Activated T-cell treated with anti-CD3 and anti-CD28 coated beads for 24 hours (primary cell): ENCODE measurements at regions not wholly inside any gene's neighbourhood (a gene's known extent, or its start where the extent isn't known, plus 50 kb on each side); places are given as distances from the start of the nearest gene placed in this dataset.
"Not testable (repeated sequence)": the region's sequence is repeated elsewhere in the genome, so short reads cannot be mapped to it uniquely, and the experiment has no call there.

ENCODE experiments used
- DNase-seq: peaks from one replicate; pipeline ENCODE4 v3.0.0-alpha.2; 2020; ENCODE audit warnings: low read depth

DNA sequence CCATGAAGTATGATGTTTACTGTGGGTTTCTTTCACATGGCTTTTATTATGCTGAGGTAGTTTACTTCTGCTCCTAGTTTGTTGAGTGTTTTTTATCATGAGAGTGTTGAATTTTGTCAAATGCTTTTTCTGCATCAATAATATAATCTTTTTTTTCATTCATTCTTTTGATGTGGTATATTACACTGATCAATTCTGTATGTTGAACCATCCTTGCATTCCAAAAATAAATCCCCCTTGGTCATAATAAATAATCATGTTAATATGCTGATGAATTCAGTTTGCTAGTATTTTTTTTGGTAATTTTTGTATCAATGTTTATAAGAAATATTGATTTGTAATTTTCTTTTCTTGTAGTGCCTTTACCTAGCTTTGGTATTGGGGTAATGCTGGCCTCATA, 97.9 kb upstream of the ZNF648 start:
- DNase-seq = no peak

GRCh38 chr1:182157187-182157586, 95.7 kb upstream of the ZNF648 start:
- DNase-seq = no peak

- not testable (repeated sequence) for DNase-seq
These were observed 92.9 kb upstream of the ZNF648 start for GRCh38 chr1:182154425-182154824.

DNA sequence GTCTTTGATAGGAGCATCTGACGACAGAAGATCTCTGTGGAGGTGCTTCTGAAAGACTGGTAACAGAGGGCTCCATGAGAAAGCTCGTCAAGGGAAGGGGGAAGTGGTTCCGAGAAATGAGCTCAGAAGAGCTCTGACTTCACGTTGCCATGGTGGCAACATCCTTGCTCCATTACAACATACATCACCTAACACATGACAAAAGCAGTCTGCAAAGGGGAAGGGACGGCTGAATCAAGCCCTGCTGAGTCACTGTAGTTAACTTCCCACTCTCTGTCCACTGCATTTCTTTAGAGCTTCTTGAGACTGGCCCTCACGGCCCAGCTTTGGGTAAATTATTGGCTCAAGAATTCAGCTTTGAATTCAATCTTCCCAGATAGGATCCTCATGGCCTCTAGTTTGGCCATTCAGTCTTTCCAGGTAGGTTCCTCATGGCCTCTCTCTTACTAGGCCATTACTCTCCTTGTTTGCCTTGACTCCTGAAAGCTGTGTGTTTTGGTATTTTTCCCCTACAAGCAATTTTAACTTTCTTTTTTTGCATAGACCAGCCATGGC, 88.0 kb upstream of the ZNF648 start:
- DNase-seq = no peak

DNA sequence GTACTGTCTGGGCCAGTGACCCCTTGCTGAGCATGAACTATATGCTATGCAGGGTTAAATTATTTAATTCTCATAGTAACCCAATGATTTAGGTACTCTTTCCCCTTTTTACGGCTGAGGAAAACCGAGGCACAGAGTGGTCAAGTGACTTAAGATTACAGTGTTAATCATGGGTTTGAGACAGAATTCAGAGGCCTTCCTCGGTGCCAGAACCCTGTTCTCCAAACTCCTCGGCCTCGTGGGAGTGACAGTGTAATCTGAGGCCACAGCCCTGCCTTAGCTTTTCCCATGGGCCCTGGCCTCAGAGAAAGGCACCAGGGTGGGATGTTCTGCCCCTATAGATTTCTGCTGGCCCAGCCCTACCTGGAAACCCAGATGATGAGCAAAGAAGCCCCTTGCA, 86.4 kb upstream of the ZNF648 start:
- no peak for DNase-seq

GRCh38 chr1:182147136-182147820, 85.8 kb upstream of the ZNF648 start:
- no peak for DNase-seq

DNA sequence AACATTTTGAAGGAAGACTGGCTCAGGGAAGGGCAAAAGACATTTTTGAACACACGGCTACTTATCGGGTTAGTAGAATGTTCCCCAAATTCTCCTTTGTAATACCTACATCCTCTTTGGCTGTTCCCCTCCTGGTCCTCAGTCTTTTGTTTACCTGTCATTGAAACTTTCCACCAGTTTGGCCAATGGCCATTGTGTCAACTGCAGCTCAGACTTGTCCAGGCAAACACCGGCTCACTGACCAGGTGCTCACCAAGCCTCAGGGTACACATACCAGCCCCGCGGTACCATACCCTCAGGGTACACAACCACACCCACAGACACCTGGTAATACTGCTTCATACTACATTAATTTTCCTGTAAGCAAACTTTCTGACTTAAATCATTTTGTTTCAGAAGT, 84.8 kb upstream of the ZNF648 start:
- DNase-seq = no peak

- no peak for DNase-seq
These were observed 83.9 kb upstream of the ZNF648 start for GRCh38 chr1:182145441-182145840.

GRCh38 chr1:182144646-182145030, 83.1 kb upstream of the ZNF648 start:
- DNase-seq = no peak

DNA sequence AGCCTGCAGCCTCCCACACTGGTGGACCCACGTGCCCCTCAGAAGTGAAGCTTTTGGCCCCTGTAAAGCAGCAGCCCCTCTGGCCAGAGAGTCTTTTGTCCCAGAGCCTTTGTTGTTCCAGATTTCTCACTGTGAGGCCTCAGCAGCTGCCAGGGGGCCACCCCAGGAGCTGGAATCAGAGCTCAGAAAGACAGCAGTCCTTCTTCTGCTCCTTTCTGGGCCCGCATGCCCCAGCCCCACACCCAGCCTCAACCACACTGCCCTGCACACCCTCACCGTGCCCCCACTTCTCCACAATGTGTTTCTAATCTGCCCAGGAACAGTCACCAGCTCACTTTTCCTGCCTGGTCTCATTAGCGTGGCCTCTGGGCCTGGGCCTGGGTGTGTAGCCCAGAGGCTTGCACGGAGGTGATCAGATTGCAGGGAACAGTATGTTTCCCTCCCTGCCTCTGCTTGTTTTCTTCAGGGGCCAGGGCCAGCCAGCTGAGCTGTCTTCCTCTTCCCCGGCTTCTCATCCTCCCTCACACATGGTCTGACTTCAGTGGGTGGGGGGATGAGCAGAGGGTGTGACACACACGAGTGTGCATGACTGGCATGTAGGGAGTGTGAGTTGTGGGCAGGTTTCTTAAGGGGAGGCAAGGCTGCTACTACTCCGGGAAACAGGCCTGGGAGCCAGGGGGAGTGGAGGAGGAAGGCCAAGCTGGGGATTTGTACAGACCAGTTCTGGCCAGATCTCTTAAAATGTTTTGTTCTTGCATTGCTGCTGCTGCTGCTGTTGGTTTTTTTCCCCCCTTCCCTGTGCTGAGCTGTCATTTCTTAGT, 82.5 kb upstream of the ZNF648 start:
- no peak for DNase-seq

DNA sequence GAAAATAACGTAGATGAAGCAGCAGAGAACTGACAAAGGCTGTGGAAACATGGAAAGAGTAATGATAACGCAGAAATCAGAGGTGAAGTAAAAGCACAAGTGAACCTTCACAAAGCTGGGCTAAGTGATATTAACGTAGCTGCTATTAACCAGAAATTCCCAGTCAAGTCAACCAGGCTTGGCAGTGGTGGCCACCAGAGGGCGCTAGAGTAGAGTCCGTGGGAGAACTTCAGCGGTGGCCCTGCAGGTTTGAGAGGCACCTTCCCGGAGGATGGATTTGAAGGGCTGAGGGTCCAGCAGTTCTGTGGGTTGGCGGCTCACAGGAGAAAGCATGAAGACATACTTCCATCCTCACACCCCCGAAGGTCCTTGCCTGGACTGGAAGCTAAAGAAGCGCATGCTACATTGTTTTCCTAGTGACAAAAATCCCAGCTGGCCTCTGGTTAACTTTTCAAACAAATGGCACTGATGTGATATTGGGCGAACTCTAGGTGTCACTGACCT, 81.7 kb upstream of the ZNF648 start:
- peak; percentile 79 for DNase-seq

- no peak for DNase-seq
These were observed 81.1 kb upstream of the ZNF648 start for GRCh38 chr1:182142621-182143020.

DNA sequence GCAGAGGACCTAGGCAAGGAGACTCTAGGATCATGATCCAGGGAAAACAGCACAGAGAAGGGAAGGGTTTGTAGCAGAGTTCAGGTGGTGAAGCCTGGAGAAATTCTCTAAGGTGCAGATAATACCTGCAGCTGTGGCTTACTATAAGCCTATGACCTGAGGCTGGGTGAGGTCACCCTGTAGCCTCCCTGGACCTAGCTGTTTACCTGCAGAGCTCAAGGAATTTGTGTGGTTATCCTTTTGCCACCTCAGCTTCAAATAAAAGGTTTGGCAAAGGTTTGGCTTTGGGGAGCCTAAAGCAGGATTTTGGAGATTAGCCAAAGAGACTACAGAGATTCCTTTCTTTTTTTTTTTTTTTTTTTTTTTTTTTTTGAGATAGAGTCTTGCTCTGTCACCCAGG, 79.5 kb upstream of the ZNF648 start:
- DNase-seq = no peak

DNA sequence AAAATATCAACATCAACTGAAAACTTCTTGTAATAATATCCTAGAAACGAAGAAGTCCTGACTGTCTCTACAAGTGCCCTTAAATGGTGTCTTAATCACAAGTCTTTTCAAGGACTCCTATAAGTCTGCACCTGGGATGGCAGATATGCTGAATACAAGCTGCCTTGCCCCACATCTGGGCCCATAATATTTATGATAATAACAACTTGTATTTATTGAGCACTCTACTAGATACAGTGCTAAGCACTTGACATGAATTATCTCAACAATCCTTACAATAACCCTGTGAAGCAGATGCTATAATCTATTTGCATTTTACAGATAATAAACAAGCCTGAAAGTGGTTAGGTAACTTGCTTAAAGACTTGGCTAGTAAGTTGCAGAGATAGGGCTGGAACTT, 78.0 kb upstream of the ZNF648 start:
- no peak for DNase-seq

GRCh38 chr1:182137546-182137945, 76.0 kb upstream of the ZNF648 start:
- no peak for DNase-seq

DNA sequence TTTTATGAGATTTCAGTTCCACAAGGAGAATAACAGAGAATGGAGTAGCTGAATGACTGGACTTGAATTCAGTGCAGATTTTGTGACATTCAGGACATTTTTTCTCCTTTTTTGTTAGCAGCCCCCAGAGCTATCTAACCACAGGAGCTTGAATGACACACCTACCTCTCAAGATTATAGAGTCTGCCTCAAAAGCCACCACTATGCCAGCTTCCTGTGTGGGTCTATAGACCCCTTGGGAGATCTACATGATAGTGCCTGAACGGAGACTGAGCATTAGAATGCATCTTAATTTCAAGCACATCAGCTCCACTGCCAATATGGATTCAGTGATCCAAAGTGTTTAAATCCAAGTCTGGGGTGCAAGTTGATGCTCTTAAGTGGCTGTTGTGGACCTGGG, 74.4 kb upstream of the ZNF648 start:
- no peak for DNase-seq

- no peak for DNase-seq
These were observed 72.7 kb upstream of the ZNF648 start for GRCh38 chr1:182134257-182134656.

GRCh38 chr1:182133181-182133580, 71.7 kb upstream of the ZNF648 start:
- no peak for DNase-seq

DNA sequence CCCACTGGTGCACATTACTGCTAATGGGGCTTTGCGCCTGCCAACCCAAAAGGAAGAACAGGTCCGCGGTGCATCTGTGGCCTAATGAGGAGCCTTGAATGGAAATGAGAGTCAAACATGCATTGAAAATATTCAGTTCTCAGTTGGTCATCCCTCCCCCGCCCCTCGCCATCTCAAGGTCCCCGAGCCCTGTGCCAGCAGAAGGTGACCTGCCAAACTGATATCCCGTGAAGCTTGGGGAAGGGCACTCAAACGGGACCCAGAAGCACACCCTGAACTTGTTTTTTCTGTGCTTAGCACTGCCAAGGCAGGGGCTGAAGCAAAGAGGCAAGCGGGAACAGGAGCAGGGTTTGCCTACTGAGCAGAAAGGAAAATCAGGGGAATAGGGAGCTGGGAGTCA, 67.9 kb upstream of the ZNF648 start:
- DNase-seq = no peak

DNA sequence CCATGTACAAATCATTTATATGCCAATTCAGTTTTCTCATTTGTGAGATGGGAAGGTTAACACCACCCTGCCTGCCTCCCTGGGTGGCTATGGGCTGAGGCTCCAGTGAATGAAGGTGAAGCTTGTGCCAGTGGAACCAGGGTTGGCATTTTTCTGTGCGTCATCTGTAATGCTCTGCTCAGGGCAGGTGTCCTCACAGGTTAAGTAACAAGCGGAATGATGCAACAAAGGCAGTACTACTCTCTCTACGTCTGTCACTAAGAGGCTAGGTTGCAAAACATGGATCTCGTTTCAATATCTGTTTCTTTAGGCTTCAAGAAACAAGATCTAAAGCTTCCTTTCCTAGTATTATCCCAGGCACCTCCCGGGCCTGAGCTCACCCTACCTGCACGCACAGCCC, 67.0 kb upstream of the ZNF648 start:
- DNase-seq = no peak

DNA sequence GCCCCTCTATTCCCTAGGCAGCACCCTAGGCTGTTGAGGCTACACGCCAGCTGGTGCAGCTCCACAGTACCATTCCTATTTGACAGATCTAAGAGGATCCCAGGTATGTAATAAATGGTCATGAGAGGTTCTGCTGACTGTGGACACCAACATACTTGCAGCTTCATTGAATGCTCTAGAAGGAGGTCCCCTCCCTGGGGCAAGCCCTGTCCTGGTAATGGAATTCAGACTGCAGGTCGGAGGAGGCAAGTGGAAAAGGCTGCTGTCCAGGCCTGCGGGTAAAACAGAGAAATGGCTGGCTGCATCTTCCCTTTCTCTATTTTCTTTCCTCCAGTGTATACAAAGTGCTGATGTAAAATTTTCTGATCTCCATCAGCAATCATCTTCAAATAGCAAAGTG, 66.1 kb upstream of the ZNF648 start:
- no peak for DNase-seq

GRCh38 chr1:182126272-182126800, 64.8 kb upstream of the ZNF648 start:
- no peak for DNase-seq

DNA sequence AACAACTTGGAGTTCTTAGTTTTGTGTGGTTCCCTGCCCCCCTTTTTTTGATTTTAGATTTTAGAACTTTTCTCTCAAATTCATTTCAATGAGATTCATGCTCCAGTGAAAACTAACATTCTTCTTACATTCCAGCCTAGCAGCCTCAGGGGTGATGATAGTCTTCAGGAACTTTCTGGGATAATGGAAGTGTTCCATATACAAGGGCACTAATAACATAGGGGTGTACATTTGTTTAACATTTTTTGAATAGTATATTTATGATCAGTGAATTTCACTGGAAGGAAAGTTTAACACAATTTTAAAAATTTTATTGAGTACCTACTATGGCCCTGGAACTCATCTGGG, 61.4 kb upstream of the ZNF648 start:
- DNase-seq = no peak
